SJCRH30 (cell line): ENCODE measurements at regions not wholly inside any gene's neighbourhood (a gene's known extent, or its start where the extent isn't known, plus 50 kb on each side); places are given as distances from the start of the nearest gene placed in this dataset.

Source experiments
- DNase-seq, 2 experiments: peaks; one replicate each; pipeline ENCODE4 v3.0.0-alpha.2; 2015 to 2020
- H3K27ac ChIP-seq: fragments of 250-450 bp; sonication (Bioruptor Pico); 2 replicates; pipeline ENCODE4 v1.5.1; 2020; ENCODE audit warnings: mild to moderate bottlenecking, moderate library complexity
- H3K27me3 ChIP-seq: fragments of 250-450 bp; sonication (Bioruptor Pico); 2 replicates; pipeline ENCODE4 v1.5.1; 2020; ENCODE audit warnings: mild to moderate bottlenecking, moderate library complexity
- H3K36me3 ChIP-seq: fragments of 250-450 bp; sonication (Bioruptor Pico); 2 replicates; pipeline ENCODE4 v1.5.1; 2020; ENCODE audit warnings: mild to moderate bottlenecking, moderate library complexity
- H3K4me1 ChIP-seq: fragments of 250-450 bp; sonication (Bioruptor Pico); 2 replicates; pipeline ENCODE4 v1.5.1; 2020; ENCODE audit warnings: mild to moderate bottlenecking, moderate library complexity
- H3K4me3 ChIP-seq: fragments of 250-450 bp; sonication (Bioruptor Pico); 2 replicates; pipeline ENCODE4 v1.5.1; 2020; ENCODE audit warnings: mild to moderate bottlenecking, moderate library complexity
- H3K9me3 ChIP-seq: fragments of 250-450 bp; sonication (Bioruptor Pico); replicated peaks from 2 replicates; pipeline ENCODE4 v1.5.1; 2020; ENCODE audit warnings: mild to moderate bottlenecking, moderate library complexity

DNA sequence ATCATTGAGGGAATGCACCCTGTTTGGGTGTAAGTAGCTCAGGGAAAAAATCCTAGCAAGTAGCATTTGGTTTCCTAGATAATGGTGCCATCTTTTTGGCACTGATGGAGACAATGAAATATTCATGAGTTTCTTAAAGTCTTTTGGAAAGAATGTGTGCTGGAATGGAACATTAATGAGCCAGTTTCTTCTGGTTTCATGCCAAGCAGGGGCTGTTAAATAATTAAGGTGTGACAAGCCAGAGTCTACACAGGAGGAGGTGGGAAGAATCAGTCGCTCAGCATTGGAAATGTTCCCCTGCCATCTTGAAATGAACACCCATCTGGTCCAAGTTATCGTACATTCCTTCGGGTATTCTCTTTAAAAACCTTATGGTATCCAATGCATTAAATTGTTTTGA is 457.3 kb downstream of the RIT2 start:
- no peaks in the 10 kb centered on the region for H3K36me3 ChIP-seq
- DNase-seq = no peak

GRCh38 chr18:42659187-42659586 is 456.3 kb downstream of the RIT2 start:
- Histone ChIP-seq H3K27ac (no peak overlapping the region), H3K36me3 (no peaks in the 10 kb centered on the region), H3K9me3 (no peaks in the 10 kb centered on the region), H3K4me3 (no peak overlapping the region), H3K27me3 (no peaks in the 10 kb centered on the region), H3K4me1 (no peaks in the 10 kb centered on the region)
- no peak for DNase-seq

More for the DNA sequence above, 457.3 kb downstream of the RIT2 start:
- no peaks in the 10 kb centered on the region for H3K4me1 ChIP-seq
- H3K27ac ChIP-seq = no peak overlapping the region
- no peaks in the 10 kb centered on the region for H3K9me3 ChIP-seq
- no peak overlapping the region for H3K4me3 ChIP-seq
- no peaks in the 10 kb centered on the region for H3K27me3 ChIP-seq

DNA sequence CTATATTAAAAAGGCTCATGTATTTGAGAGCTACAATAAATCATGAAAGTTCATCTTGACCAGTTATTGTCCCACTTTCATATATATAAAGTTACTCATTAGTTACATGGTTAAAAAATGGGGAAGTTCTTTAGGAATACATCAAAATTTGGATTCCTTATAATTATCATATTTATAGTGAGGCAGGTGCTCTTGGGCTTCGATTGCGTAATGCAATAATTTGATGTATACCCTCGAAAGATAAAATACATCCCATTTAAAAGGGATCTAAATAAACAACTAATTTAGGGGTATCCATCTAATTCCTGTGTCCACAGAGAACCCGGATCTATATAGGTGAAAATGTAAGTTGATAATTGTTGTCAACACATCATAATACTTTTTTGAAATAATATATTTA is 444.6 kb downstream of the RIT2 start:
- no peak for DNase-seq
- Histone ChIP-seq H3K36me3 (no peaks in the 10 kb centered on the region), H3K4me3 (no peak overlapping the region), H3K27me3 (no peaks in the 10 kb centered on the region), H3K27ac (no peak overlapping the region), H3K4me1 (no peaks in the 10 kb centered on the region), H3K9me3 (no peaks in the 10 kb centered on the region)

GRCh38 chr18:42675810-42676209 is 439.7 kb downstream of the RIT2 start:
- H3K36me3 ChIP-seq = no peaks in the 10 kb centered on the region
- no peak for DNase-seq
- H3K9me3 ChIP-seq = no peaks in the 10 kb centered on the region

DNA sequence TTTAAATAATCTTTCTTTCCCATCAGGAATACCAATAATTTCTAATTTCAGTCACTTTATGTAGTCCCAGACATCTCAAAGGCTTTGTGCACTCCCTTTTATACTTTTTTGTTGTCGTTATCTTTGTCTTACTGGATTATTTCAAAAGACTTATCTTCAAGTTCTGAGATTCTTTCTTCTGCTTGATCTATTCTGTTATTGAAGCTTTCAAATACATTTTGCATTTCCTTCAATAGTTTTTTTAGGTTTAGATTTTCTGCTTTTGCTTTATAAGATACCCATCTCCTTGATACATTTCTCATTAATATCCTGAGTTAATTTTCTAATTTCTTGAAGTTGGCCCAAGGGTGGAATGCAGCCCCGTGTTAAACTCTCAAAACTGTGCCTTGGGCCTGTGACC is 432.4 kb downstream of the RIT2 start:
- no peaks in the 10 kb centered on the region for H3K9me3 ChIP-seq
- no peak overlapping the region for H3K4me3 ChIP-seq
- no peaks in the 10 kb centered on the region for H3K4me1 ChIP-seq
- H3K36me3 ChIP-seq = 0 out of 2 replicates have a peak, but pooled peaks cover 3% of the 10 kb centered on the region
- no peak for DNase-seq
- no peaks in the 10 kb centered on the region for H3K27me3 ChIP-seq
- H3K27ac ChIP-seq = no peak overlapping the region

More at GRCh38 chr18:42675810-42676209, 439.7 kb downstream of the RIT2 start:
- Histone ChIP-seq H3K27ac (no peak overlapping the region), H3K27me3 (no peaks in the 10 kb centered on the region), H3K4me1 (no peaks in the 10 kb centered on the region), H3K4me3 (no peak overlapping the region)

GRCh38 chr18:42689310-42689709 is 426.2 kb downstream of the RIT2 start:
- no peak for DNase-seq
- no peak overlapping the region for H3K27ac ChIP-seq
- H3K4me1 ChIP-seq = no peaks in the 10 kb centered on the region
- H3K36me3 ChIP-seq = no peaks in the 10 kb centered on the region
- no peaks in the 10 kb centered on the region for H3K9me3 ChIP-seq
- H3K27me3 ChIP-seq = no peaks in the 10 kb centered on the region
- H3K4me3 ChIP-seq = no peak overlapping the region
